Suppressor macrophage (primary cell): ENCODE measurements at regions not wholly inside any gene's neighbourhood (a gene's known extent, or its start where the extent isn't known, plus 50 kb on each side); places are given as distances from the start of the nearest gene placed in this dataset.

ENCODE experiments used
- DNase-seq, 4 experiments: peaks; one replicate each; pipeline ENCODE4 v3.0.0-alpha.2; 2020 to 2022

DNA sequence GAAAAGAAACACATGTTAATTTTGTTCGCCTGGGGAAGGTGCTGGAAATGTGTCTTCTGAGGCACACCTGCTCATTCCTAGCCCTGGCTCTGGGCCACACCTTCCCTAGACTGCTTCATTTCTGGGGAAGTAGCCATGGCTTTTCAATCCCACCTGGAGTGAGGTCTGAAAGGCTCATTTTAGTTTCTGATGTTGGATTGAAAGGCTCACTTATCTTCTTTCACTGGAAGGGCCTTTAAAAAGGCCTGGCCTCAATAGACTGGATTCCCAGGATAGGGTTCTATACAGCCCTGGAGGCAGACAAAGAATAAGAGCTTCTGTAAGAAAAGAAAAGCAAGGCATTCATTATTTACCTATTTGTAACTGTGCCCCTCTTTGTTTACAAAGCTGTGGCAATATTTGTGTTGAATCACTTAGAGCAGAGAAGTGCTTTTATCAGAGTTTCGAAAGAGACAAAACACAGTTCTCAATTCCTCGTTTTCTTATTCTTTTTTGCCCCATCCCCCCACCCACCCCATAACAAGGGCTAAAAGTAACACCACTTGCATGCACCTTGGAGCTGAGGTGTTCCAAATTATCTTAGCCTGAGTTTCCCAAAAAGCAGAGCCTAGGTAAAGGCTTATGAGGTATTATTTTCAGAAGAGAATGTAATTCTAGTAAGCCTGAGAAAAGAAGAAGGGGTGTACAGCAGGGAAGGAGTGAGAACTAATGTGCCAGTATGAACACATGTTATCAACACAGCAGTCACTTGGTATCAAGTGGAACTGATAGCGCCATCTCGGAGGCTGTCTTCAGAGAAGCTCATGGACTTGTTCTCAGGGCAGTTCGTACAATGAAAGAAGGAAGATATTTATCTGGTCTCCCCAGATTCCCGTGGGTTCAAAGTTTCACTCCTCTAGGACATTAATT lies 413.1 kb downstream of the KCTD16 start:
- no peak for DNase-seq

DNA sequence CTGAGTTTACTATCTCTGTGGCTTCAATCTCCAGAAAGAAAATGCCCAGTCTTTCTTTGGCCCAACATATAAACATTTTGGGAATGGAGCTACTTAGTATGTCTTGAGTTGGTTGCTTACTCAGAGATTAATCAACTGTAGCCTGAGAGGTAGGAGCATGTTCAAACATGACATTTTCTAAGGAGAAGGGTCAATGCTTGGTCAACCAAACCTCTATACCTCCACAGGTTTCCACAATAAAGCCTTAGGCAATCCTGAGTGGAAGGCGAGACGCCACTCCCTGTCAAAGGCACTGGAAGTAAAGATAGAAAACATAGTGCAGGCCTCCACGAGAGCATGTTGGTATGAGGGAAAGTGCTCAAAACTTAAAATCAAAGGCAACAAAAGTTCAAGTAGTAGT lies 411.4 kb downstream of the KCTD16 start:
- DNase-seq, result no peak

DNA sequence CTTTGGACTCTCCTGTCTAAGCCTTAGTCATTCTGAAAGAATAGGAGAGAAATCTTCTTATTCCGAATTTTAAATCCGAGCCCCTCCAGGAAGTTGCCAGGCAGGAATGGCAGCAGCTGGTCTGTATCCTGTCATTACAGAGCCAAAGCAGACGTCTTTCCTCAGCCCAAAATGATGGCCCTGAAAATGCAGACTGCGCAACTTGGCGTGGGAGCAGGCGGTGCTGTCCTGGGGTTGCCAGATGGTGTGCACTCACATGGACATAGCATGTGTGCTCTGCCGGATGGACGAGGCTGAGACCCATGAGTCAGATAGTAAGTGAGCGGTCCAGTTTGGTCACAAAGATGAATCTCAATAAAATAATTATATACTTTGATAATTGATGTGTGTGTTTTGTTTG lies 410.4 kb downstream of the KCTD16 start:
- no peak for DNase-seq

DNA sequence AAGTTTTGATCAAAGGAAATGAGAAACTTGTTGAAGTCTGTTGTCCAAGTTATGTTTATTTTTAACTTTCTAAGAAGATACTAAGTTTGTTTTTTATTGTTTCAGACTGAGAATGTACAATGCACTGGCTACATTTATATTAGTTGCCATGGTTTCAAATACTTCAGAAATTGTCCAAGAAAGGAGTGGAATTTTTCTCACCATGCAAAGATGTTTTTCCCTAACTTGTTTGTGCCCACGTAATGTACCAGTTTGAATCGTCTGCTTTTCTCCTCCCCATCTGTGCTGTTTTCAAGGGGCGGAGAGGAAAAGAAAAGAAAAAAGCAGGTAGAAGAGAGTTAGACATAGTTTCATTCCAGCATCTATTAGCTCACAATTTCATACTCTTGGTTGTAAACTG lies 407.0 kb downstream of the KCTD16 start:
- DNase-seq, result no peak

DNA sequence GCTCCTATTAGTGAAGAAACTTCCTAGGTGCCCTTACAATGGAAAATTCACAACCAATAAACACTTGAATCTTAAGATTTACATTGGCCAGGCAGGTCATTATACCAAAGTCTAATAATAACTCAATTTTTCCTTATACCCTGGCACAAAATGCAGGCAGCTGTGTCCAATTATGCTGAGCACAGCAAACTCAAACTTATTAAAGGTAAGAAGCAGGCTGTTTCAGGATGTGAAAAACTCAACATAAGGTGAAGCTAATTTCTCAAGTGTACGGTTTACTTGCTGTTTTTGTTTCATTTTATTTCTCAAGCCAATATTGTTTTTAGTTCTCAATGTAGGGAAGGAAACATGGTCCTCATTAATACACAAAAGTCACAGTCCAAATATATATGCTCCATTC lies 405.1 kb downstream of the KCTD16 start:
- no peak for DNase-seq

DNA sequence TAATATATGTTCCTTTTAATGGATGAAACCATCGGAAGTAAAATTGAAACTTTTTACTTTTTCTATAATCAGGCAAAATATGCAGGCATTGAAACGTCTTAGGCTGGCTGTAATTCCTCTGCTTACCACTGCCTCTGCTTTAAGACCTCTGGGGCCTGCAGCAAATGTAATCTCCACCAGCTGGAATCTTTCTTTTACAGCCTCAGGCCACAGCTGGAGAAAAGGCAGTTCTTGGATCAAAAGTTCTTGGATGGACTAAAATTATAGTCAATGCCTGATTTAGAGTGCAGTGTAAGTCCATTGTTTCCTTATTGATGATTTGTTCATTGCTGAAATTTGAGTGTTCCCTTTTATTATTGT lies 396.7 kb downstream of the KCTD16 start:
- DNase-seq, result no peak

DNA sequence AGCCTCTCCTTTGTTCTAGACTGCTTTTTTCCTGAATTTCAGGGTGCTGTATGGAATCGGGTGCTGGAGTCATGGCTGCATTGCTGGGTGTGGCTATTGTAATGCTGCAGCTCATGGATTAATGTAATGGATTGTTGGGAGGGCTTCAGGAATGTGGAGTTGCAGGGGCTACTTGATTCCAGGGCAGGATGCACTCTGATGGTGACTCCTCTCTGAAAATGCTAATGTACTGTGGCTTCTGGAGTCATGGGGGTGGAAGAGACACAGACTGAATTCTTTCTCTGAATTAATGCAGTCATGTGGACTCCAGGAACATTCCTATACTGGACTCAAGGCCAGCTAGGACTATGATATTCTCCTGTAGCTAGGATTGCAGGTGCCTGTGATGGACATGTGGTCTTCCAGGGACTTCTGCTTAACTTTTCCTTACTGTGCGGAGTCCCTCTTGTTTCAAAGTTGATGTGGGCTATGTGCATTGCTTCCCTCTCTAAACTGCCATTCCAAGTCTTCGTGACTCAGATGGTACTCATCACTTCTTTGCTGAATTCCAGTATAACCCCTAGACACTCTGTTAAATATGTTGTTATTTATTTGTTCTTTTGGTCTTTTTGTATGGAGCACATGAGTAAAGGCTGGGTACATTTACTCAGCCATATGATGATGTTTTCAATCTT lies 396.2 kb downstream of the KCTD16 start:
- no peak for DNase-seq

DNA sequence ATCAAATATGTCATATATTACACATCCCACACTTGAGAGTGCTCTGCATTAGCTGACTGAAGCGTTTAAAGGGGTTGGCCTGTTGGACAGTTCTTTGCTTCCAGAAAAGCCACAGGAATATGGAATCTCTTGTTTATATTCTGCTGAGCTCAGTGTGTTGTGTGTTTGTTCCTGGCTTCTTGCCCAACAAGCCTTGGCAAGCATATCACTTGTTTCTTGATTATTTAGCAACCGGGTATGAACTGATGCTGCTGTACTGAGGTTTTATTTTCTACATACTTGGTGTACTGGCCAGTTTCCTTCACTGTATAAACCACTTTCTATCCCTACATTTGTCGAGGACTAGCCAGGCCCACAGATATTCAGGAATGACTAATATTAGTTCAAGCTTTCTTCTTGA lies 378.9 kb downstream of the KCTD16 start:
- DNase-seq, result no peak

DNA sequence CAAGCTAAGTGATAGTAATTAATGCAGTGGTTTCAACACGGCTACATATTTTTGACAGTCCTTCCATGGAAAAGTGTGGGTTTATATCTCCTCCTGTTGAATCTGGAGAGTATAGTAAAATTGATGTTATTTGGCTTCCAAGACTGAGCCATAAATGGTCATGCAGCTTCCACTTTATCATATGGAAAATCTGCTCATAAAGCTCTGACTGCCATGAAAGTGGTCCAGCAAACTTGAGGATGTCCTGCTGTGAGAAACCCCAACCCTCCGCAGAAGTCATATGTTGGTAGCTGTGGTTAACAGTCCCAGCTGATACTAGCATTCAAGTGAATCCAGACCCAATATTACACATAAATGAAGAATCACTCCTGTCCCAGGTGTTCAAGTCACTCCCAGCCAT lies 378.3 kb downstream of the KCTD16 start:
- no peak for DNase-seq

DNA sequence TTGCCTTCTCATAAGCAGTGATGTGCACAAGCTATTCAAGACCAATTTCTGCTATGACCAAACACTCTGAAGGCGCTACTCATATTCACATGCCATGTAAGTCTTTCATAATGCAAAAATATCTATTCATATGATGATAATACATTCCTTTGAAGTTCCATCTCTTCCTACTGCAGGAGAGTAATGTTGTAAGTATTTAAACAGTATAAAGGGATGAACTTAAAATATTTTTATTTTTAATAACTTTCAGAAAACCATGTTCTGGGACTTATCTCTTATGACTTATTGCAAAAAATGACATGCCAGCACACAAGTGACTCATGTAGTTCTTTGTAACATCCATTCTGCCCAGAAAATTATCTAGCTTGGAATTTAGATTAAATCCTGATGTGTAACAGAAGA lies 376.4 kb downstream of the KCTD16 start:
- no peak for DNase-seq

DNA sequence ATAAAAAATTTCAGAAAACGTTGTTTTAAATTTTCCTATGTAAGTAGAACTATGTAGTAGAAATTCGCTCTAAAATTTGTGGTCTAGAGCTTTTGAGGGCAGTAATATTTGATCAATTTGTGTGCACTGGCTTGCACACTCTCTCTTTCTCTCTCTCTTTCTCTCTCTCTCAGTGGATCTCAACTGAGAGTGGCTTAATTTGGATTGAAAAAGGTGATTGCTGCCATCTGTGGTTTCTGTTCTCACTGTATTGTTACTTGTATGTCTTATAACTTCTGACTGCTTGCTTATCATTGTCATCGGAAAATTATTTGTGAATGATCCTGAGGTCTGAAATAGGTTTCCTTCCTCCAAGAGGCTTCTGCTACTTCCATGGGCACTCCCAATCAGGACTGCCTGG lies 368.2 kb downstream of the KCTD16 start:
- DNase-seq, result no peak
